ENCODE measurements at regions not wholly inside any gene's neighbourhood (a gene's known extent, or its start where the extent isn't known, plus 50 kb on each side); places are given as distances from the start of the nearest gene placed in this dataset.

DNA sequence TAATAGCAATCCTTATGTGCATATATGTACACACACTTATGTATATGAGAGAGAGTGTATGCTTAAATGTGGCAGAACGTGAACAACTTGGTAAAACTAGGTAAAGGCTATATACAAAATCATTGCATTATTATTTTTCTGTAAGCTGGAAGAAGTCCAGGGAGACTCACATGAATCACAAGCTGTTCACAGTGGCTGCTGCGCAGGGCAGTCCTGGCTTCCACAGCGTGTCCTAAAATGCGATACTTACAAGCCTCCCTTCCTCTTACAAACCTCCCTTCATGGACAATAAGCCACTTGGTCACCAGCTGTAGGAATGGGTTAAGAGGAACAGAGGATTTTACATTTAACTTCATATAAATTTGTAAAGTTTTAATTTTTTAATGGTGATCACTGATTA lies 114.9 kb upstream of the AGAP1 start:
- H3K36me3 Mint-ChIP-seq (ENCODE audit: low read depth, unreplicated experiment): no peaks in the 10 kb centered on the region
- H3K9me3 Mint-ChIP-seq (ENCODE audit: unreplicated experiment): no peaks in the 10 kb centered on the region
- H3K27me3 Mint-ChIP-seq (ENCODE audit: unreplicated experiment): no peaks in the 10 kb centered on the region
- no peaks in the 10 kb centered on the region for H3K4me1 Mint-ChIP-seq (ENCODE audit: unreplicated experiment)
- DNase-seq (ENCODE audit: low spot score): no peak
- no peak overlapping the region for H3K27ac Mint-ChIP-seq (ENCODE audit: unreplicated experiment)
- H3K4me3 Mint-ChIP-seq (ENCODE audit: unreplicated experiment): no peak overlapping the region
- TF ChIP-seq, protein P1, sequence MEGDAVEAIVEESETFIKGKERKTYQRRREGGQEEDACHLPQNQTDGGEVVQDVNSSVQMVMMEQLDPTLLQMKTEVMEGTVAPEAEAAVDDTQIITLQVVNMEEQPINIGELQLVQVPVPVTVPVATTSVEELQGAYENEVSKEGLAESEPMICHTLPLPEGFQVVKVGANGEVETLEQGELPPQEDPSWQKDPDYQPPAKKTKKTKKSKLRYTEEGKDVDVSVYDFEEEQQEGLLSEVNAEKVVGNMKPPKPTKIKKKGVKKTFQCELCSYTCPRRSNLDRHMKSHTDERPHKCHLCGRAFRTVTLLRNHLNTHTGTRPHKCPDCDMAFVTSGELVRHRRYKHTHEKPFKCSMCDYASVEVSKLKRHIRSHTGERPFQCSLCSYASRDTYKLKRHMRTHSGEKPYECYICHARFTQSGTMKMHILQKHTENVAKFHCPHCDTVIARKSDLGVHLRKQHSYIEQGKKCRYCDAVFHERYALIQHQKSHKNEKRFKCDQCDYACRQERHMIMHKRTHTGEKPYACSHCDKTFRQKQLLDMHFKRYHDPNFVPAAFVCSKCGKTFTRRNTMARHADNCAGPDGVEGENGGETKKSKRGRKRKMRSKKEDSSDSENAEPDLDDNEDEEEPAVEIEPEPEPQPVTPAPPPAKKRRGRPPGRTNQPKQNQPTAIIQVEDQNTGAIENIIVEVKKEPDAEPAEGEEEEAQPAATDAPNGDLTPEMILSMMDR (IDR thresholded peaks at IDR 0.05; ENCODE audit: unreplicated experiment): no peak

DNA sequence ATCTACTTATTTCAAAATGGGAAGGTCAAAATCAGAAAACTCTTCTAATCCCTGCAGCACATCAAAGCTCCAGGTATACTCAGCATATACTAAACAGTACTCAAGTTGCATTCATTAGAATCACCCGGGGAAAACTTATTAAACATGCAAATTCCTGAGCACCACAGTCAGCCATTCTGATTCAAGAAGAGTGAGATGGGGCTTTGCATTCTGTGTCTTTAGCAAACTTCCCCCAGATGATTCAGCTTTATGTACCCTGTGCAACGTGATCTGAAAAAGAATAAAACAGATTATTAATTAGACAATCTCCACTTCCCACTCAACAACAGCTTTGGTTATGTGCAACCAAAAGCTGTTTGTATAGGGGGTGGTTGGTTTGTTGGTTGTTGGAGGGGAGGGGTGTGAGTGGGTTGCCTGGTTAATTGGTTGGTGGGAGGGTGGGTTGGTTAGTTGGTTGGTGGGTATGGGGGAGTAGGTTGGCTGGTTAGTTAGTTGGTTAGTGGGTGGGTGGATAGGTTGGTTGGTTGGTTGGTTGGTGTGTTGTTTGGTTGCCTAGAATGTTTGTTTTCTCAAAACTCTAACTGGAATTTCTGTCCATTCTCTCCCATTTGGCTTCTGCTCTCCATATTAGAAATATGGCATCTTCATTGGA lies 112.5 kb upstream of the AGAP1 start:
- no peak for DNase-seq (ENCODE audit: low spot score)
- TF ChIP-seq, protein P1 (IDR thresholded peaks at IDR 0.05; ENCODE audit: unreplicated experiment): no peak
- Mint-ChIP-seq H3K9me3 (ENCODE audit: unreplicated experiment) (no peaks in the 10 kb centered on the region), H3K27me3 (ENCODE audit: unreplicated experiment) (no peaks in the 10 kb centered on the region), H3K36me3 (ENCODE audit: low read depth, unreplicated experiment) (no peaks in the 10 kb centered on the region), H3K27ac (ENCODE audit: unreplicated experiment) (no peak overlapping the region), H3K4me3 (ENCODE audit: unreplicated experiment) (no peak overlapping the region), H3K4me1 (ENCODE audit: unreplicated experiment) (no peaks in the 10 kb centered on the region)

DNA sequence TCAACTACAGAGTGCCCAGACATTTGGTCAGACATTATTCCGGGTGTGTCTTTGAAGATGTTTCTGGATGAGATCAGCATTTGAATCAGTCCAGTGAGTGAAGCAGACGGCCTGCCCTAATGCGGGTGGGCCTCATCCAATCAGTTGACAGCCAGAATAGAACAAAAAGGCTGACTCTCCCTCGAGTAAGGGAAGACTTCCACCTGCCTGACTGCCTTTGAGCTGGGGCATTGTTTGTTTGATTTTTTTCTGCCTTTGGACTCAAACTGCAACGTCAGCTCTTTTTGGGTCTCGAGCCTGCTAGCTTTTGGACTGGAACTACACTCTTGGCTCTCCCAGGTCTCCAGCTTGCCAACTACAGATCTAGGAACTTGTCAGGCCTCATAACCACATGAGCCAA lies 111.7 kb upstream of the AGAP1 start:
- H3K4me1 Mint-ChIP-seq (ENCODE audit: unreplicated experiment): no peaks in the 10 kb centered on the region
- no peak for DNase-seq (ENCODE audit: low spot score)
- no peaks in the 10 kb centered on the region for H3K36me3 Mint-ChIP-seq (ENCODE audit: low read depth, unreplicated experiment)
- H3K27me3 Mint-ChIP-seq (ENCODE audit: unreplicated experiment): no peaks in the 10 kb centered on the region
- H3K4me3 Mint-ChIP-seq (ENCODE audit: unreplicated experiment): no peak overlapping the region
- TF ChIP-seq, protein P1 (IDR thresholded peaks at IDR 0.05; ENCODE audit: unreplicated experiment): no peak
- H3K9me3 Mint-ChIP-seq (ENCODE audit: unreplicated experiment): no peaks in the 10 kb centered on the region
- H3K27ac Mint-ChIP-seq (ENCODE audit: unreplicated experiment): no peak overlapping the region

DNA sequence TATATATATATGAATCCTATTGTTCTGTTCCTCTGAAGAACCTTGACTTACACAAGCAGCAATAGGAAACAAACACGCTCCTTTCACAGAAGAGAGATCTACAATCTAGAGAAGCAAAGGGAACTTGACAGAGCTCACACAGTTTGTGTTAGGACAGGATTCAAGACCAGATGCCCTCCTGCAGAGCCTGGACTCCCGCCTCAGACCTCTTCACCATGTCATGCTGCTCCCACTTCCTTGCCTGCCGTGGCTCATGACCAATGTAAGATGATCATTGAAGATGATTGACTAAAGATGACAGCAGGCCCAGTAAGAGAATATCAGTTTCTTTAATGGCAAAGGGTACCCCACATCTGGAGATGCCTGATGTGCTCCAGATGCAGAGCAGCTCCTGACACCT lies 111.2 kb upstream of the AGAP1 start:
- H3K27me3 Mint-ChIP-seq (ENCODE audit: unreplicated experiment): no peaks in the 10 kb centered on the region
- no peaks in the 10 kb centered on the region for H3K9me3 Mint-ChIP-seq (ENCODE audit: unreplicated experiment)
- TF ChIP-seq, protein P1 (IDR thresholded peaks at IDR 0.05; ENCODE audit: unreplicated experiment): no peak
- no peaks in the 10 kb centered on the region for H3K36me3 Mint-ChIP-seq (ENCODE audit: low read depth, unreplicated experiment)
- H3K27ac Mint-ChIP-seq (ENCODE audit: unreplicated experiment): no peak overlapping the region
- no peak overlapping the region for H3K4me3 Mint-ChIP-seq (ENCODE audit: unreplicated experiment)
- no peaks in the 10 kb centered on the region for H3K4me1 Mint-ChIP-seq (ENCODE audit: unreplicated experiment)
- no peak for DNase-seq (ENCODE audit: low spot score)

DNA sequence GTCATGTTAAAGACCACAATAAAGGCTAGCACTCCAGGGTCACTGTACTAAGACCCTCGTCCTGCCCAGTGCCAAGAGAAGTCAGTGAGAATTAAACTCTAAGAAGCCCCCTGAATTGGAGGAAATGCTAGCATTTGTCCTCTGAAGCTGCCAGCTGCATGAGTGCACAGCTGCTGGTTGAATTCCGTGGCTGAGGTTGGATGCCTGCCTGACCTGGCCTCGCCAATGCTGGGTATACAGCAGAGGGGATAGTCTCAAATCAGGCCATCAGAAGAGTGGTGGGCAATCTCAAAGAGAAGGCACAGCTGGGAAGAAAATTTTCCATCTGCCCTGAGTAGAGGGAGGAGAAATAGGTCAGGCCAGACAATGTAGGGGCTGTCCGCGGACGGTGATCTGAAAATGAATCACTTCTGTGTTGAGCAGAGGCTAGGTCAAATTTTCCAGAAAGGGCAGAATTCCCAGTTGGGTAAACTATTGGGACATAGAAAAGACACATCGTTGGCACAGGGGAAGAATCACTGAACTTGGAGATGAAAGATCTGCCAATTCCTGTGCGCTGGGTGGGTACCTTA lies 110.5 kb upstream of the AGAP1 start:
- TF ChIP-seq, protein P1 (IDR thresholded peaks at IDR 0.05; ENCODE audit: unreplicated experiment): no peak
- Mint-ChIP-seq H3K27ac (ENCODE audit: unreplicated experiment) (no peak overlapping the region), H3K36me3 (ENCODE audit: low read depth, unreplicated experiment) (no peaks in the 10 kb centered on the region), H3K4me1 (ENCODE audit: unreplicated experiment) (no peaks in the 10 kb centered on the region), H3K4me3 (ENCODE audit: unreplicated experiment) (no peak overlapping the region), H3K27me3 (ENCODE audit: unreplicated experiment) (no peaks in the 10 kb centered on the region), H3K9me3 (ENCODE audit: unreplicated experiment) (no peaks in the 10 kb centered on the region)
- no peak for DNase-seq (ENCODE audit: low spot score)

Measured in endothelial cell (in vitro differentiated cells).